Breast epithelium (tissue), 3 donors: ENCODE measurements at regions not wholly inside any gene's neighbourhood (a gene's known extent, or its start where the extent isn't known, plus 50 kb on each side); places are given as distances from the start of the nearest gene placed in this dataset.

Experiments
- CTCF ChIP-seq, 3 donors: fragments of 450-650 bp; IDR thresholded peaks; one replicate each; pipeline ENCODE4 v1.5.1; 2016 to 2017; ENCODE audit warnings: antibody characterized with exemption in 3 of 3, mild to moderate bottlenecking in 3 of 3, moderate library complexity in 3 of 3
- POLR2A ChIP-seq: fragments of 450-650 bp; IDR thresholded peaks from one replicate; pipeline ENCODE4 v1.6.1; 2016; ENCODE audit warnings: antibody characterized with exemption, mild to moderate bottlenecking, moderate library complexity
- POLR2AphosphoS5 ChIP-seq, 3 donors: sonication (generic); formaldehyde crosslinking; IDR thresholded peaks; one replicate each; pipeline ENCODE4 v1.6.1; 2017; ENCODE audit warnings: antibody characterized with exemption in 3 of 3

GRCh38 chr9:75591972-75592371 lies 298.5 kb upstream of the PCSK5 start:
- no peak for TF ChIP-seq POLR2A
- TF ChIP-seq CTCF (IDR thresholded peaks at IDR 0.05) = no peak
- TF ChIP-seq POLR2AphosphoS5 (IDR thresholded peaks at IDR 0.05) = no peak
